K562 (cell line): ENCODE measurements at regions not wholly inside any gene's neighbourhood (a gene's known extent, or its start where the extent isn't known, plus 50 kb on each side); places are given as distances from the start of the nearest gene placed in this dataset.

Experiments
- ATAC-seq: fragments of 200-7000 bp; cut with Tn5 transposase; 3 replicates; pipeline ENCODE4 v1.9.1; 2020; ENCODE audit warnings: moderate library complexity
- BruUV-seq: library from RNA; stranded (reverse); fragments of 400-500 nt; replicated peaks from 2 replicates; lab custom pipeline; 2021; lab: Mats Ljungman, UMichigan
- CTCF ChIA-PET: fragments of 300-600 bp; formaldehyde crosslinking; extraction: SDS; loops from one replicate; lab custom pipeline; 2021; ENCODE audit warnings: low intra/inter-chr PET ratio; lab: Yijun Ruan, JAX
- POLR2A ChIA-PET: fragments of 300-600, 350-650 bp; sonication (Branson Sonifier 250); formaldehyde crosslinking; extraction: SDS; loops from one replicate; lab custom pipeline; 2021; ENCODE audit warnings: antibody characterized with exemption, inconsistent platforms; lab: Yijun Ruan, JAX
- DNase-seq, 4 experiments: peaks; one replicate each; pipeline versions ENCODE4 v3.0.0 to v3.0.0-alpha.2; 2011 to 2018; ENCODE audit warnings: low spot score in 3 of 4, mixed read lengths in 3 of 4; ENCODE audit errors: extremely low read depth in 1 of 4
- FAIRE-seq: peaks from 2 replicates; lab custom pipeline; 2011; peaks lifted over from hg19 to GRCh38; lab: Jason Lieb, UNC
- H2AFZ ChIP-seq: 2 replicates; pipeline ENCODE4 v1.6.0; 2011; ENCODE audit warnings: low read depth, low read length, control low read depth, inconsistent platforms
- H3K27ac ChIP-seq: fragments of 200-600 bp; 3 replicates; pipeline ENCODE4 v1.8.0; 2011; ENCODE audit warnings: low read depth, mild to moderate bottlenecking, control low read depth, inconsistent platforms, low read length, moderate library complexity, mixed read lengths; ENCODE audit errors: extremely low read depth
- H3K27me3 ChIP-seq, 2 experiments: fragments of 300-600 bp in 1 of 2; 2 replicates in 1 of 2; 3 replicates in 1 of 2; pipeline versions ENCODE4 v1.6.0 to v1.8.0; 2011; ENCODE audit warnings: inconsistent platforms in 2 of 2, low read length in 2 of 2, mild to moderate bottlenecking in 1 of 2, mixed read lengths in 1 of 2, moderate library complexity in 1 of 2; ENCODE audit not compliant: control insufficient read depth in 2 of 2, insufficient read depth in 2 of 2
- H3K36me3 ChIP-seq: fragments of 300-600 bp; 3 replicates; pipeline ENCODE4 v1.8.0; 2011; ENCODE audit warnings: mild to moderate bottlenecking, low read length, inconsistent platforms; ENCODE audit not compliant: control insufficient read depth, insufficient read depth
- H3K4me1 ChIP-seq, 2 experiments: fragments of 200-600 bp in 1 of 2; replicated peaks in 1 of 2; 2 replicates in 1 of 2; 3 replicates in 1 of 2; pipeline versions ENCODE4 v1.5.1 to v1.8.0; 2011; ENCODE audit warnings: inconsistent platforms in 2 of 2, low read length in 2 of 2, mild to moderate bottlenecking in 1 of 2, mixed read lengths in 1 of 2, moderate library complexity in 1 of 2; ENCODE audit not compliant: control insufficient read depth in 2 of 2, insufficient read depth in 2 of 2
- H3K4me2 ChIP-seq: 2 replicates; pipeline ENCODE4 v1.6.1; 2011; ENCODE audit warnings: low read length, control low read depth, inconsistent platforms, mixed read lengths; ENCODE audit not compliant: insufficient read depth
- H3K4me3 ChIP-seq: fragments of 200-600 bp; sonication (generic), shearing (Covaris generic); 2 replicates; pipeline ENCODE4 v1.5.1; 2016; ENCODE audit warnings: control low read depth, inconsistent platforms
- H3K79me2 ChIP-seq: fragments of 200-600 bp; 3 replicates; pipeline ENCODE4 v1.8.0; 2011; ENCODE audit warnings: low read length, inconsistent platforms; ENCODE audit not compliant: control insufficient read depth, insufficient read depth
- H3K9ac ChIP-seq, 2 experiments: 2 replicates each; pipeline versions ENCODE4 v1.6.0 to v1.6.1; 2011; ENCODE audit warnings: low read depth in 2 of 2, low read length in 2 of 2, control low read depth in 1 of 2, inconsistent platforms in 1 of 2, mild to moderate bottlenecking in 1 of 2, mixed read lengths in 1 of 2; ENCODE audit not compliant: insufficient read depth in 1 of 2
- H3K9me1 ChIP-seq: one replicate; pipeline ENCODE4 v1.6.0; 2011; ENCODE audit warnings: inconsistent platforms, mild to moderate bottlenecking, low read length, moderate library complexity; ENCODE audit not compliant: control insufficient read depth, insufficient read depth
- H3K9me3 ChIP-seq: replicated peaks from 2 replicates; pipeline ENCODE4 v1.5.1; 2011; ENCODE audit warnings: low read depth, low read length, inconsistent platforms; ENCODE audit not compliant: control insufficient read depth, insufficient read depth
- H4K20me1 ChIP-seq: replicated peaks from 2 replicates; pipeline ENCODE4 v1.6.1; 2011; ENCODE audit warnings: low read length, inconsistent platforms, mixed read lengths; ENCODE audit not compliant: control insufficient read depth, insufficient read depth
- E2F4 ChIP-seq: sonication (generic); formaldehyde crosslinking; IDR thresholded peaks from 2 replicates; pipeline ENCODE4 v1.8.0; 2022; ENCODE audit warnings: mild to moderate bottlenecking, low read depth, missing genetic modification reagents
- RB1 ChIP-seq: fragments of 450-650 bp; IDR thresholded peaks from 2 replicates; pipeline ENCODE4 v1.6.1; 2017; ENCODE audit warnings: low read depth, mild to moderate bottlenecking
- RBFOX2 ChIP-seq: fragments of 200-400 bp; formaldehyde crosslinking; IDR thresholded peaks from 2 replicates; pipeline ENCODE4 v1.6.1; 2017; ENCODE audit warnings: low read depth, mild to moderate bottlenecking, low read length, moderate library complexity
- RFX1 ChIP-seq: fragments of 450-650 bp; IDR thresholded peaks from 2 replicates; pipeline ENCODE4 v1.6.1; 2016; ENCODE audit warnings: mild to moderate bottlenecking, moderate library complexity
- SRSF1 ChIP-seq: fragments of 200-400 bp; formaldehyde crosslinking; IDR thresholded peaks from 2 replicates; pipeline ENCODE4 v1.6.1; 2017; ENCODE audit warnings: mild to moderate bottlenecking, low read depth, low read length, moderate library complexity
- ZNF75A ChIP-seq: fragments of 450-650 bp; formaldehyde crosslinking; IDR thresholded peaks from 2 replicates; pipeline ENCODE4 v1.4.0; 2020; ENCODE audit warnings: mild to moderate bottlenecking
- WGBS: fragments of 100-300 bp; shearing (Covaris generic); methylation state at CpG from one replicate; pipeline ENCODE4 v1.1.6; 2016; ENCODE audit warnings: low coverage, mixed read lengths; ENCODE audit not compliant: insufficient coverage; ENCODE audit errors: missing lambda C conversion rate; 5-methylcytosine and 5-hydroxymethylcytosine counted together
- in situ Hi-C: fragments of 300-500 bp; cut with MboI; formaldehyde crosslinking; loops from 4 replicates; pipeline ENCODE4 v1.15.0; 2018; ENCODE audit warnings: inconsistent platforms, mixed read lengths
- intact Hi-C: fragments of 100-400 bp; cut with micrococcal nuclease; formaldehyde crosslinking; loops from 2 replicates; pipeline ENCODE4 v1.14.2; 2022
- TF ChIP-seq, protein P1 (sequence below): sonication (generic); formaldehyde crosslinking; IDR thresholded peaks from 2 replicates; pipeline ENCODE4 v1.8.1; 2023; ENCODE audit warnings: mild to moderate bottlenecking, missing genetic modification reagents
- TF ChIP-seq, protein P2 (sequence below): fragments of 250-450 bp; sonication (Bioruptor Pico); IDR thresholded peaks from 2 replicates; pipeline ENCODE4 v1.8.0; 2021; ENCODE audit warnings: moderate library complexity, mild to moderate bottlenecking, inconsistent platforms

GRCh38 chr5:147055850-147056566 lies 177.5 kb upstream of the PPP2R2B start (continued):
- TF ChIP-seq, protein P1, sequence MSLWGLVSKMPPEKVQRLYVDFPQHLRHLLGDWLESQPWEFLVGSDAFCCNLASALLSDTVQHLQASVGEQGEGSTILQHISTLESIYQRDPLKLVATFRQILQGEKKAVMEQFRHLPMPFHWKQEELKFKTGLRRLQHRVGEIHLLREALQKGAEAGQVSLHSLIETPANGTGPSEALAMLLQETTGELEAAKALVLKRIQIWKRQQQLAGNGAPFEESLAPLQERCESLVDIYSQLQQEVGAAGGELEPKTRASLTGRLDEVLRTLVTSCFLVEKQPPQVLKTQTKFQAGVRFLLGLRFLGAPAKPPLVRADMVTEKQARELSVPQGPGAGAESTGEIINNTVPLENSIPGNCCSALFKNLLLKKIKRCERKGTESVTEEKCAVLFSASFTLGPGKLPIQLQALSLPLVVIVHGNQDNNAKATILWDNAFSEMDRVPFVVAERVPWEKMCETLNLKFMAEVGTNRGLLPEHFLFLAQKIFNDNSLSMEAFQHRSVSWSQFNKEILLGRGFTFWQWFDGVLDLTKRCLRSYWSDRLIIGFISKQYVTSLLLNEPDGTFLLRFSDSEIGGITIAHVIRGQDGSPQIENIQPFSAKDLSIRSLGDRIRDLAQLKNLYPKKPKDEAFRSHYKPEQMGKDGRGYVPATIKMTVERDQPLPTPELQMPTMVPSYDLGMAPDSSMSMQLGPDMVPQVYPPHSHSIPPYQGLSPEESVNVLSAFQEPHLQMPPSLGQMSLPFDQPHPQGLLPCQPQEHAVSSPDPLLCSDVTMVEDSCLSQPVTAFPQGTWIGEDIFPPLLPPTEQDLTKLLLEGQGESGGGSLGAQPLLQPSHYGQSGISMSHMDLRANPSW (CRISPR knock-in tag) = no peak
- TF ChIP-seq SRSF1 = no peak
- TF ChIP-seq RBFOX2 = no peak

DNA sequence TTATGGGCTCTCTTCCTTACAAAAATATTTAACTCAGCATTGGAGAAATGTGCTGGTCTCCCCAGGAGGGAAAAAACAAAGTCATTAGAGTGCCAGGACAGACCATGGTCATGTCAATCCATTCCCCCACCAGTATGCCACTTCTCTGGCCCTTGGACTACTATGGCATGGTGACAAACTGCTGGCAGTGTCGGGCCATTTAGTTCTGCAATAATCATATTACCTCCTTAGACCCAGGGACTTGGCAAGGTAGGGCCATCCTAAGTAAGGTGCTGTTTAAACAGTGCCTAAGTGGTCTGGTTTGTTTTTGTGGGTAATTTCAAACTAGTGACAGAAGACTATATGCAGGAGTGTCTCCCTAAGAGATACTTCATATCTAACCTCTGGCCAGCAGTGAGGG lies 177.8 kb upstream of the STK32A start:
- ATAC-seq (no peak), DNase-seq (no peak), FAIRE-seq (no peak)
- no peaks in the 10 kb centered on the region for H4K20me1 ChIP-seq
- no peaks in the 10 kb centered on the region for H3K9me1 ChIP-seq
- no peaks in the 10 kb centered on the region for H3K36me3 ChIP-seq
- H3K79me2 ChIP-seq = no peaks in the 10 kb centered on the region
- H2AFZ ChIP-seq = no peak overlapping the region
- H3K4me3 ChIP-seq = no peak overlapping the region
- POLR2A ChIA-PET = no interaction called here
- WGBS = 0% methylated on average over 1 of the region's 1 CpG
- no peak overlapping the region for H3K9ac ChIP-seq
- intact Hi-C loops = no loop called here
- TF ChIP-seq RFX1 (no peak), ZNF75A (CRISPR knock-in tag) (no peak), RB1 (no peak), E2F4 (CRISPR knock-in tag) (no peak)
- TF ChIP-seq, protein P2, sequence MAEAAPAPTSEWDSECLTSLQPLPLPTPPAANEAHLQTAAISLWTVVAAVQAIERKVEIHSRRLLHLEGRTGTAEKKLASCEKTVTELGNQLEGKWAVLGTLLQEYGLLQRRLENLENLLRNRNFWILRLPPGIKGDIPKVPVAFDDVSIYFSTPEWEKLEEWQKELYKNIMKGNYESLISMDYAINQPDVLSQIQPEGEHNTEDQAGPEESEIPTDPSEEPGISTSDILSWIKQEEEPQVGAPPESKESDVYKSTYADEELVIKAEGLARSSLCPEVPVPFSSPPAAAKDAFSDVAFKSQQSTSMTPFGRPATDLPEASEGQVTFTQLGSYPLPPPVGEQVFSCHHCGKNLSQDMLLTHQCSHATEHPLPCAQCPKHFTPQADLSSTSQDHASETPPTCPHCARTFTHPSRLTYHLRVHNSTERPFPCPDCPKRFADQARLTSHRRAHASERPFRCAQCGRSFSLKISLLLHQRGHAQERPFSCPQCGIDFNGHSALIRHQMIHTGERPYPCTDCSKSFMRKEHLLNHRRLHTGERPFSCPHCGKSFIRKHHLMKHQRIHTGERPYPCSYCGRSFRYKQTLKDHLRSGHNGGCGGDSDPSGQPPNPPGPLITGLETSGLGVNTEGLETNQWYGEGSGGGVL (CRISPR knock-in tag) = no peak
- TF ChIP-seq, all 486 proteins: peak for 0
- H3K4me1 ChIP-seq = no peaks in the 10 kb centered on the region
- CTCF ChIA-PET = no interaction called here
- H3K9me3 ChIP-seq = no peaks in the 10 kb centered on the region
- H3K4me2 ChIP-seq = no peak overlapping the region
- BruUV-seq = no TSS peak
- in situ Hi-C loops = no loop called here
- H3K27ac ChIP-seq = no peak overlapping the region
- no peaks in the 10 kb centered on the region for H3K27me3 ChIP-seq
